ENCODE measurements at regions not wholly inside any gene's neighbourhood (a gene's known extent, or its start where the extent isn't known, plus 50 kb on each side); places are given as distances from the start of the nearest gene placed in this dataset.

GRCh38 chr9:91056917-91057316, 255.3 kb downstream of the SYK start:
- no peak for TF ChIP-seq CTCF (conservative IDR thresholded peaks at IDR 0.05)
- TF ChIP-seq ZFX (IDR thresholded peaks at IDR 0.05) = no peak
